ENCODE measurements at regions not wholly inside any gene's neighbourhood (a gene's known extent, or its start where the extent isn't known, plus 50 kb on each side); places are given as distances from the start of the nearest gene placed in this dataset.
"Not testable (repeated sequence)": the region's sequence is repeated elsewhere in the genome, so short reads cannot be mapped to it uniquely, and the experiment has no call there.

DNA sequence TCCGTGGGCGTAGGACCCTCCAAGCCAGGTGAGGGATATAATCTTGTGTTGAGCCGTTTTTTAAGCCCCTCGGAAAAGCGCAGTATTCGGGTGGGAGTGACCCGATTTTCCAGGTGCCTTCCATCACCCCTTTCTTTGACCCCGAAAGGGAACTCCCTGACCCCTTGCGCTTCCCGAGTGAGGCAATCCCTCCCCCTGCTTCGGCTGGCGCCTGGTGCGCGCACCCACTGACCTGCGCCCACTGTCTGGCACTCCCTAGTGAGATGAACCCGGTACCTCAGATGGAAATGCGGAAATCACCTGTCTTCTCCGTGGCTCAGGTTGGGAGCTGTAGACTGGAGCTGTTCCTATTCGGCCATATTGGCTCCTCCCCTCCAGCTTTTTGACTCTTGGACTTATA, 1365.0 kb downstream of the GRIK2 start:
- TF ChIP-seq POLR2AphosphoS5 (IDR thresholded peaks at IDR 0.05); EP300 (conservative IDR thresholded peaks at IDR 0.05; ENCODE audit: poor library complexity, severe bottlenecking): not testable (repeated sequence)
- TF ChIP-seq, protein P1, sequence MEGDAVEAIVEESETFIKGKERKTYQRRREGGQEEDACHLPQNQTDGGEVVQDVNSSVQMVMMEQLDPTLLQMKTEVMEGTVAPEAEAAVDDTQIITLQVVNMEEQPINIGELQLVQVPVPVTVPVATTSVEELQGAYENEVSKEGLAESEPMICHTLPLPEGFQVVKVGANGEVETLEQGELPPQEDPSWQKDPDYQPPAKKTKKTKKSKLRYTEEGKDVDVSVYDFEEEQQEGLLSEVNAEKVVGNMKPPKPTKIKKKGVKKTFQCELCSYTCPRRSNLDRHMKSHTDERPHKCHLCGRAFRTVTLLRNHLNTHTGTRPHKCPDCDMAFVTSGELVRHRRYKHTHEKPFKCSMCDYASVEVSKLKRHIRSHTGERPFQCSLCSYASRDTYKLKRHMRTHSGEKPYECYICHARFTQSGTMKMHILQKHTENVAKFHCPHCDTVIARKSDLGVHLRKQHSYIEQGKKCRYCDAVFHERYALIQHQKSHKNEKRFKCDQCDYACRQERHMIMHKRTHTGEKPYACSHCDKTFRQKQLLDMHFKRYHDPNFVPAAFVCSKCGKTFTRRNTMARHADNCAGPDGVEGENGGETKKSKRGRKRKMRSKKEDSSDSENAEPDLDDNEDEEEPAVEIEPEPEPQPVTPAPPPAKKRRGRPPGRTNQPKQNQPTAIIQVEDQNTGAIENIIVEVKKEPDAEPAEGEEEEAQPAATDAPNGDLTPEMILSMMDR (IDR thresholded peaks at IDR 0.05; ENCODE audit: poor library complexity, severe bottlenecking) = not testable (repeated sequence)
